IMR-90 (cell line): ENCODE measurements at regions not wholly inside any gene's neighbourhood (a gene's known extent, or its start where the extent isn't known, plus 50 kb on each side); places are given as distances from the start of the nearest gene placed in this dataset.

Experiments
- ATAC-seq: fragments of 200-7000 bp; cut with Tn5 transposase; 2 replicates; pipeline ENCODE4 v1.9.1; 2020; ENCODE audit warnings: low read depth, mild to moderate bottlenecking, moderate library complexity
- BruUV-seq: library from RNA; stranded (reverse); fragments of 400-500 nt; replicated peaks from 2 replicates; lab custom pipeline; 2021; lab: Mats Ljungman, UMichigan
- CTCF ChIA-PET: fragments of 300-600 bp; formaldehyde crosslinking; extraction: SDS; loops from one replicate; lab custom pipeline; 2021; ENCODE audit warnings: antibody characterized with exemption; lab: Yijun Ruan, JAX
- POLR2A ChIA-PET: fragments of 300-600 bp; sonication (Branson Sonifier 250); formaldehyde crosslinking; loops from one replicate; lab custom pipeline; 2022; ENCODE audit warnings: antibody characterized with exemption; ENCODE audit not compliant: unreplicated experiment; lab: Charles Lee
- DNase-seq: peaks from one replicate; pipeline ENCODE4 v3.0.0; 2013
- H2AFZ ChIP-seq: replicated peaks from 2 replicates; pipeline ENCODE3; 2013; ENCODE audit warnings: low read length, mild to moderate bottlenecking; ENCODE audit not compliant: poor library complexity
- H2AK5ac ChIP-seq: 2 replicates; pipeline ENCODE4 v1.6.1; 2013; ENCODE audit warnings: low read depth, low read length, inconsistent platforms
- H2AK9ac ChIP-seq: replicated peaks from 2 replicates; pipeline ENCODE3; 2013; ENCODE audit warnings: mild to moderate bottlenecking, low read depth, low read length, moderate library complexity; ENCODE audit not compliant: poor library complexity
- H2BK120ac ChIP-seq: 2 replicates; pipeline ENCODE4 v1.6.1; 2013; ENCODE audit warnings: low read depth, low read length, inconsistent platforms
- H2BK15ac ChIP-seq: 3 replicates; pipeline ENCODE4 v1.6.1; 2013; ENCODE audit warnings: low read depth, low read length, inconsistent platforms
- H2BK20ac ChIP-seq: 2 replicates; pipeline ENCODE4 v1.6.1; 2013; ENCODE audit warnings: low read depth, mild to moderate bottlenecking, inconsistent platforms, low read length, moderate library complexity
- H2BK5ac ChIP-seq: 2 replicates; pipeline ENCODE4 v1.6.1; 2013; ENCODE audit warnings: mild to moderate bottlenecking, low read depth, low read length, inconsistent platforms; ENCODE audit not compliant: poor library complexity, severe bottlenecking
- H3K14ac ChIP-seq: replicated peaks from 2 replicates; pipeline ENCODE4 v1.6.1; 2013; ENCODE audit warnings: low read depth, low read length, inconsistent platforms
- H3K18ac ChIP-seq: 2 replicates; pipeline ENCODE4 v1.6.1; 2013; ENCODE audit warnings: low read depth, low read length, control low read depth
- H3K23ac ChIP-seq: 2 replicates; pipeline ENCODE4 v1.6.1; 2013; ENCODE audit warnings: low read depth, low read length, inconsistent platforms
- H3K27ac ChIP-seq: 2 replicates; pipeline ENCODE4 v1.5.1; 2013; ENCODE audit warnings: mild to moderate bottlenecking, control low read depth, low read length; ENCODE audit not compliant: insufficient read depth
- H3K27me3 ChIP-seq: 2 replicates; pipeline ENCODE4 v1.6.1; 2013; ENCODE audit warnings: low read length; ENCODE audit not compliant: control insufficient read depth, insufficient read depth
- H3K36me3 ChIP-seq: 2 replicates; pipeline ENCODE4 v1.6.1; 2013; ENCODE audit warnings: low read length, mixed read lengths; ENCODE audit not compliant: control insufficient read depth, insufficient read depth
- H3K4ac ChIP-seq: 2 replicates; pipeline ENCODE4 v1.6.1; 2013; ENCODE audit warnings: low read depth, low read length, inconsistent platforms
- H3K4me1 ChIP-seq: 2 replicates; pipeline ENCODE4 v1.6.1; 2013; ENCODE audit warnings: low read length, mixed read lengths; ENCODE audit not compliant: control insufficient read depth, insufficient read depth
- H3K4me2 ChIP-seq: 2 replicates; pipeline ENCODE4 v1.6.1; 2013; ENCODE audit warnings: low read depth, mild to moderate bottlenecking, control low read depth, low read length, moderate library complexity
- H3K4me3 ChIP-seq: 2 replicates; pipeline ENCODE4 v1.5.1; 2013; ENCODE audit warnings: low read depth, mild to moderate bottlenecking, control low read depth, low read length, moderate library complexity; ENCODE audit not compliant: insufficient read depth
- H3K56ac ChIP-seq: 2 replicates; pipeline ENCODE4 v1.6.1; 2013; ENCODE audit warnings: low read length, inconsistent platforms; ENCODE audit not compliant: insufficient read depth; ENCODE audit errors: extremely low read depth
- H3K79me1 ChIP-seq, 2 experiments: 2 replicates each; pipeline ENCODE4 v1.6.1; 2013; ENCODE audit warnings: low read length in 2 of 2, inconsistent platforms in 1 of 2, low read depth in 1 of 2
- H3K9ac ChIP-seq: 2 replicates; pipeline ENCODE4 v1.6.1; 2013; ENCODE audit warnings: low read depth, low read length, control low read depth
- H3K9me1 ChIP-seq: 2 replicates; pipeline ENCODE4 v1.6.1; 2013; ENCODE audit warnings: low read length, inconsistent platforms; ENCODE audit not compliant: insufficient read depth
- H3K9me3 ChIP-seq: 2 replicates; pipeline ENCODE4 v1.6.1; 2013; ENCODE audit warnings: low read length; ENCODE audit not compliant: control insufficient read depth, insufficient read depth
- H4K20me1 ChIP-seq: 2 replicates; pipeline ENCODE4 v1.6.1; 2013; ENCODE audit warnings: low read length, inconsistent platforms; ENCODE audit not compliant: insufficient read depth
- H4K5ac ChIP-seq: 2 replicates; pipeline ENCODE4 v1.6.1; 2013; ENCODE audit warnings: mild to moderate bottlenecking, low read depth, low read length, control low read depth
- H4K8ac ChIP-seq, 2 experiments: 2 replicates each; pipeline ENCODE4 v1.6.1; 2013; ENCODE audit warnings: low read depth in 2 of 2, low read length in 2 of 2, control low read depth in 1 of 2, inconsistent platforms in 1 of 2
- H4K91ac ChIP-seq: 2 replicates; pipeline ENCODE4 v1.6.1; 2013; ENCODE audit warnings: low read depth, low read length, inconsistent platforms; ENCODE audit not compliant: insufficient read depth
- BHLHE40 ChIP-seq: fragments of 150-350 bp; IDR thresholded peaks from 2 replicates; pipeline ENCODE4 v1.6.1; 2016; ENCODE audit warnings: mild to moderate bottlenecking, low read depth, low read length
- CEBPB ChIP-seq: IDR thresholded peaks from 2 replicates; pipeline ENCODE4 v1.6.1; 2012; ENCODE audit warnings: low read depth, low read length, improper control_type of control experiment
- CHD1 ChIP-seq: IDR thresholded peaks from 2 replicates; pipeline ENCODE4 v1.6.1; 2012; ENCODE audit warnings: low read depth, low read length, improper control_type of control experiment
- FOS ChIP-seq: fragments of 150-350 bp; IDR thresholded peaks from 2 replicates; pipeline ENCODE4 v1.6.1; 2016; ENCODE audit warnings: low read depth, low read length
- MAFK ChIP-seq: IDR thresholded peaks from 2 replicates; pipeline ENCODE4 v1.6.1; 2012; ENCODE audit warnings: low read depth, low read length, improper control_type of control experiment
- MAZ ChIP-seq: IDR thresholded peaks from 2 replicates; pipeline ENCODE4 v1.6.1; 2012; ENCODE audit warnings: low read depth, mild to moderate bottlenecking, low read length, improper control_type of control experiment, moderate library complexity, borderline replicate concordance
- MXI1 ChIP-seq: IDR thresholded peaks from 2 replicates; pipeline ENCODE4 v1.6.1; 2012; ENCODE audit warnings: low read depth, mild to moderate bottlenecking, low read length, moderate library complexity, borderline replicate concordance
- NFE2L2 ChIP-seq: fragments of 150-350 bp; IDR thresholded peaks from 2 replicates; pipeline ENCODE4 v1.6.1; 2016; ENCODE audit warnings: low read depth, mild to moderate bottlenecking, low read length
- POLR2A ChIP-seq: IDR thresholded peaks from 2 replicates; pipeline ENCODE4 v1.6.1; 2012; ENCODE audit warnings: mild to moderate bottlenecking, low read depth, low read length
- RAD21 ChIP-seq: IDR thresholded peaks from 2 replicates; pipeline ENCODE4 v1.6.1; 2012; ENCODE audit warnings: low read length, improper control_type of control experiment
- RCOR1 ChIP-seq: IDR thresholded peaks from 2 replicates; pipeline ENCODE4 v1.6.1; 2012; ENCODE audit warnings: mild to moderate bottlenecking, low read length, improper control_type of control experiment; ENCODE audit not compliant: insufficient replicate concordance
- RFX5 ChIP-seq: IDR thresholded peaks from 2 replicates; pipeline ENCODE4 v1.8.0; 2012; ENCODE audit warnings: low read depth, mild to moderate bottlenecking, low read length, moderate library complexity
- SMC3 ChIP-seq: fragments of 150-350 bp; IDR thresholded peaks from 2 replicates; pipeline ENCODE4 v1.6.1; 2016; ENCODE audit warnings: low read depth, mild to moderate bottlenecking, antibody characterized with exemption, low read length, moderate library complexity
- WGBS, 2 experiments: methylation state at CpG; one replicate each; pipeline versions ENCODE4 v1.1.5 to v1.1.7; 2013; ENCODE audit warnings: missing lambda C conversion rate in 2 of 2; ENCODE audit not compliant: insufficient read length in 1 of 2; ENCODE audit errors: extremely low coverage in 2 of 2; 5-methylcytosine and 5-hydroxymethylcytosine counted together
- dilution Hi-C: fragments of 300-500 bp; cut with HindIII; formaldehyde crosslinking; loops from one replicate; pipeline ENCODE4 v1.14.3; 2018; ENCODE audit warnings: low sequenced_read_pairs; ENCODE audit not compliant: unreplicated experiment
- in situ Hi-C: fragments of 300-500 bp; cut with MboI; formaldehyde crosslinking; loops from 3 replicates; pipeline ENCODE4 v1.14.3; 2019; ENCODE audit warnings: low sequenced_read_pairs, inconsistent platforms, mixed read lengths
- intact Hi-C: fragments of 100-400 bp; cut with micrococcal nuclease; formaldehyde crosslinking; loops from 2 replicates; pipeline ENCODE4 v1.10.0; 2022
- TF ChIP-seq, protein P1 (sequence below): conservative IDR thresholded peaks from 2 replicates; pipeline ENCODE4 v1.5.1; 2012; ENCODE audit warnings: mild to moderate bottlenecking, low read depth, low read length, improper control_type of control experiment
- TF ChIP-seq, protein P2 (sequence below): fragments of 150-350 bp; IDR thresholded peaks from 2 replicates; pipeline ENCODE4 v1.6.1; 2016; ENCODE audit warnings: low read depth, mild to moderate bottlenecking, low read length, moderate library complexity, borderline replicate concordance
- TF ChIP-seq, protein P3 (sequence below): fragments of 150-350 bp; IDR thresholded peaks from 2 replicates; pipeline ENCODE4 v1.6.1; 2017; ENCODE audit warnings: mild to moderate bottlenecking, antibody characterized with exemption, low read length, low read depth

DNA sequence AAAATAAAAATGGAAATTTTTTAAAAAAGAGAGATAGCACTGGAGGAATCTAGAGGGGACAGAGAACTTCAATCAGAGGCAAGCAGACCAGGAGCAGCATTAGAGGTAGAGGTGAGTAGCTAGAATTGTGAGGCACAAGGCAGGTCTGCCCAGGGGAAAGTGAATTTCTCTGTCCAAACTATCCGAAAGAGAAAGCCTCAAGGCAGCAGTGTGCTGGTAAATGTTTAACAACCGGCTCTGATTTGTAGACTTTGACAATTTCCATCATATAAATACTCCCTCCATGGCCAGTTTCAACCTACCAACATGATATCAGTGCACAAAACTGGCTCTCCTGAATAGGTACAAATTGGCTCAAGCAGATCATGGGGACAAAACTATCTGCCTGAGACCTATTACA lies 160.6 kb upstream of the EGLN3 start:
- Histone ChIP-seq H2BK120ac (no peak overlapping the region), H2AFZ (no peak overlapping the region), H3K9me3 (no peaks in the 10 kb centered on the region), H3K27me3 (no peaks in the 10 kb centered on the region; the same call in 1 of the 2 replicates), H3K9me1 (no peaks in the 10 kb centered on the region), H3K4ac (no peak overlapping the region), H3K56ac (no peak overlapping the region), H2BK5ac (no peak overlapping the region), H4K8ac (no peak overlapping the region), H2BK20ac (no peak overlapping the region), H2BK15ac (no peak overlapping the region), H4K20me1 (no peaks in the 10 kb centered on the region), H3K4me1 (no peaks in the 10 kb centered on the region; the same call in 1 of the 2 replicates), H3K18ac (no peak overlapping the region), H3K23ac (no peak overlapping the region), H2AK5ac (no peak overlapping the region), H3K14ac (no peak overlapping the region), H4K5ac (no peak overlapping the region), H3K36me3 (no peaks in the 10 kb centered on the region), H3K9ac (no peak overlapping the region), H2AK9ac (no peak overlapping the region), H3K4me2 (no peak overlapping the region), H3K27ac (no peak overlapping the region), H3K79me1 (no peaks in the 10 kb centered on the region), H3K4me3 (no peak overlapping the region), H4K91ac (no peak overlapping the region)
- TF ChIP-seq MXI1 (no peak), MAFK (no peak), FOS (no peak), MAZ (no peak), CEBPB (no peak), POLR2A (no peak), RCOR1 (no peak), CHD1 (no peak), RAD21 (no peak), NFE2L2 (no peak), BHLHE40 (no peak), RFX5 (no peak), SMC3 (no peak)
- TF ChIP-seq, protein P1, sequence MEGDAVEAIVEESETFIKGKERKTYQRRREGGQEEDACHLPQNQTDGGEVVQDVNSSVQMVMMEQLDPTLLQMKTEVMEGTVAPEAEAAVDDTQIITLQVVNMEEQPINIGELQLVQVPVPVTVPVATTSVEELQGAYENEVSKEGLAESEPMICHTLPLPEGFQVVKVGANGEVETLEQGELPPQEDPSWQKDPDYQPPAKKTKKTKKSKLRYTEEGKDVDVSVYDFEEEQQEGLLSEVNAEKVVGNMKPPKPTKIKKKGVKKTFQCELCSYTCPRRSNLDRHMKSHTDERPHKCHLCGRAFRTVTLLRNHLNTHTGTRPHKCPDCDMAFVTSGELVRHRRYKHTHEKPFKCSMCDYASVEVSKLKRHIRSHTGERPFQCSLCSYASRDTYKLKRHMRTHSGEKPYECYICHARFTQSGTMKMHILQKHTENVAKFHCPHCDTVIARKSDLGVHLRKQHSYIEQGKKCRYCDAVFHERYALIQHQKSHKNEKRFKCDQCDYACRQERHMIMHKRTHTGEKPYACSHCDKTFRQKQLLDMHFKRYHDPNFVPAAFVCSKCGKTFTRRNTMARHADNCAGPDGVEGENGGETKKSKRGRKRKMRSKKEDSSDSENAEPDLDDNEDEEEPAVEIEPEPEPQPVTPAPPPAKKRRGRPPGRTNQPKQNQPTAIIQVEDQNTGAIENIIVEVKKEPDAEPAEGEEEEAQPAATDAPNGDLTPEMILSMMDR = no peak
- TF ChIP-seq, protein P2, sequence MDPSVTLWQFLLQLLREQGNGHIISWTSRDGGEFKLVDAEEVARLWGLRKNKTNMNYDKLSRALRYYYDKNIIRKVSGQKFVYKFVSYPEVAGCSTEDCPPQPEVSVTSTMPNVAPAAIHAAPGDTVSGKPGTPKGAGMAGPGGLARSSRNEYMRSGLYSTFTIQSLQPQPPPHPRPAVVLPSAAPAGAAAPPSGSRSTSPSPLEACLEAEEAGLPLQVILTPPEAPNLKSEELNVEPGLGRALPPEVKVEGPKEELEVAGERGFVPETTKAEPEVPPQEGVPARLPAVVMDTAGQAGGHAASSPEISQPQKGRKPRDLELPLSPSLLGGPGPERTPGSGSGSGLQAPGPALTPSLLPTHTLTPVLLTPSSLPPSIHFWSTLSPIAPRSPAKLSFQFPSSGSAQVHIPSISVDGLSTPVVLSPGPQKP = no peak
- TF ChIP-seq, protein P3, sequence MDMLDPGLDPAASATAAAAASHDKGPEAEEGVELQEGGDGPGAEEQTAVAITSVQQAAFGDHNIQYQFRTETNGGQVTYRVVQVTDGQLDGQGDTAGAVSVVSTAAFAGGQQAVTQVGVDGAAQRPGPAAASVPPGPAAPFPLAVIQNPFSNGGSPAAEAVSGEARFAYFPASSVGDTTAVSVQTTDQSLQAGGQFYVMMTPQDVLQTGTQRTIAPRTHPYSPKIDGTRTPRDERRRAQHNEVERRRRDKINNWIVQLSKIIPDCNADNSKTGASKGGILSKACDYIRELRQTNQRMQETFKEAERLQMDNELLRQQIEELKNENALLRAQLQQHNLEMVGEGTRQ = no peak
- DNase-seq (no peak), ATAC-seq (no peak)
- in situ Hi-C loops = no loop called here
- intact Hi-C loops = no loop called here
- BruUV-seq = no TSS peak
- dilution Hi-C loops = no loop called here
- ChIA-PET POLR2A (no interaction called here), CTCF (no interaction called here)
- WGBS, 2 experiments = no CpG with 5 or more reads among the region's 2 CpGs
